ENCODE measurements at regions not wholly inside any gene's neighbourhood (a gene's known extent, or its start where the extent isn't known, plus 50 kb on each side); places are given as distances from the start of the nearest gene placed in this dataset.

GRCh38 chr10:1852841-1853240 lies 115.5 kb upstream of the ADARB2 start (continued):
- TF ChIP-seq ETS1 (IDR thresholded peaks at IDR 0.05) (no peak), CREB1 (CRISPR knock-in tag; IDR thresholded peaks at IDR 0.05; ENCODE audit: low read depth) (no peak)

DNA sequence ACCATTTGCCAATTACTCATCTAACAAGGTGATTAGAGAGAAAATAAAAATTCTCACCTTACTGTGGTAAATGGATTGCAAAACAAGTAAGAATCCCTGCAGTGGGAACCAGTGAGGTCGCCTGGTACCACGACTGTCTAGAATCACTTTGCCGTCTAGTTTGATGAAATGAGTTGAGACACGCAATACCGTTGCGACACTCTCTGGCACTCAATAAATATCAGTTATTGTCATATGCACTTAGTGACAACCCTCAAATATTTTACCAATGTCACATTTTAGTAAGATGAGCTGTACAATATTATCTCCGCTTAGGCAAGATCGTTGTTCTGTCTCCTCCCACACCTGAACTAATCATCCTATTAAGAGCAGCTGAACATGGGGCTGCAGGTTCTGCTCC lies 114.4 kb upstream of the ADARB2 start:
- Histone ChIP-seq H2AFZ (no peak overlapping the region), H3K4me1 (ENCODE audit: insufficient read depth) (no peaks in the 10 kb centered on the region), H3K9me2 (ENCODE audit: insufficient read depth) (no peaks in the 10 kb centered on the region), H3K36me3 (ENCODE audit: insufficient read depth) (no peaks in the 10 kb centered on the region), H3K27ac (ENCODE audit: low read depth) (no peak overlapping the region), H3K4me2 (no peak overlapping the region), H4K20me1 (replicated peaks; ENCODE audit: insufficient read depth) (no peaks in the 10 kb centered on the region), H3K79me2 (replicated peaks; ENCODE audit: insufficient read depth) (no peaks in the 10 kb centered on the region), H3F3A (replicated peaks; ENCODE audit: low read depth) (no peaks in the 10 kb centered on the region), H3K27me3 (ENCODE audit: insufficient read depth) (no peaks in the 10 kb centered on the region), H3K4me3 (no peak overlapping the region)
- Mint-ChIP-seq H3K4me3 (no peak overlapping the region), H3K9me3 (no peaks in the 10 kb centered on the region), H3K27ac (no peak overlapping the region), H3K27me3 (ENCODE audit: insufficient read depth, low read depth, poor library complexity) (no peaks in the 10 kb centered on the region), H3K36me3 (ENCODE audit: low read depth) (no peaks in the 10 kb centered on the region), H3K4me1 (no peaks in the 10 kb centered on the region)
- TF ChIP-seq, protein P1, sequence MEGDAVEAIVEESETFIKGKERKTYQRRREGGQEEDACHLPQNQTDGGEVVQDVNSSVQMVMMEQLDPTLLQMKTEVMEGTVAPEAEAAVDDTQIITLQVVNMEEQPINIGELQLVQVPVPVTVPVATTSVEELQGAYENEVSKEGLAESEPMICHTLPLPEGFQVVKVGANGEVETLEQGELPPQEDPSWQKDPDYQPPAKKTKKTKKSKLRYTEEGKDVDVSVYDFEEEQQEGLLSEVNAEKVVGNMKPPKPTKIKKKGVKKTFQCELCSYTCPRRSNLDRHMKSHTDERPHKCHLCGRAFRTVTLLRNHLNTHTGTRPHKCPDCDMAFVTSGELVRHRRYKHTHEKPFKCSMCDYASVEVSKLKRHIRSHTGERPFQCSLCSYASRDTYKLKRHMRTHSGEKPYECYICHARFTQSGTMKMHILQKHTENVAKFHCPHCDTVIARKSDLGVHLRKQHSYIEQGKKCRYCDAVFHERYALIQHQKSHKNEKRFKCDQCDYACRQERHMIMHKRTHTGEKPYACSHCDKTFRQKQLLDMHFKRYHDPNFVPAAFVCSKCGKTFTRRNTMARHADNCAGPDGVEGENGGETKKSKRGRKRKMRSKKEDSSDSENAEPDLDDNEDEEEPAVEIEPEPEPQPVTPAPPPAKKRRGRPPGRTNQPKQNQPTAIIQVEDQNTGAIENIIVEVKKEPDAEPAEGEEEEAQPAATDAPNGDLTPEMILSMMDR (conservative IDR thresholded peaks at IDR 0.05; ENCODE audit: low read depth in 2 of 2), result no peak
- TF ChIP-seq JUNB (IDR thresholded peaks at IDR 0.05; ENCODE audit: unreplicated experiment), result no peak
- no peak for TF ChIP-seq POLR2AphosphoS5 (IDR thresholded peaks at IDR 0.05; ENCODE audit: low read depth)
- no peak for DNase-seq (ENCODE audit: low spot score)
- no peak for ATAC-seq

DNA sequence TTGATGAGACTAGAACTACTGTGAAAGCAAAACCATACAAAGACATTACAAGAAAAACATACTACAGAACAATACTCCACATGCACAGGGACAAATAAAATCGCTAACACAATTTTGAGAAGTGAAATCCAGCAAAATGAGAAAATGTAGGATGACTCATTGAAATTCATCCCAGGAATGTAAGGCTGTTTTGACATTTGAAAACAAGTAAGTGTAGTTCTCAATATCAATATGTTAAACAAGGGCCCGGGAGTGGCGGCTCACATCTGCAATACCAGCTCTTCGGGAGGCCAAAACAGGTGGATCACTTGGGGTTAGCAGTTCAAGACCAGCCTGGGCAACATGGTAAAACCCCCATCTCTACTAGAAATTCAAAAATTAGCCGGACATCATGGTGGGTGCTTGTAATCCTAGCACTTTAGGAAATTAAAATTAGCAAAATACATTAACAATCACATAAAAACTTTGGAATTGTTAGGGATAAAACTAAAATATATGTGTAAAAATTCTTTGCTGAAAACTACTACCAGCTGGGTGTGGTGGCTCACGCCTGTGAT lies 113.7 kb upstream of the ADARB2 start:
- no peaks in the 10 kb centered on the region for H3K36me3 Mint-ChIP-seq (ENCODE audit: low read depth)
- no peak overlapping the region for H3K4me3 ChIP-seq
- no peaks in the 10 kb centered on the region for H4K20me1 ChIP-seq (replicated peaks; ENCODE audit: insufficient read depth)
- no peak overlapping the region for H3K4me2 ChIP-seq
- no peaks in the 10 kb centered on the region for H3K4me1 Mint-ChIP-seq
- no peak overlapping the region for H3K4me3 Mint-ChIP-seq
- H3F3A ChIP-seq (replicated peaks; ENCODE audit: low read depth), result no peaks in the 10 kb centered on the region
- no peaks in the 10 kb centered on the region for H3K36me3 ChIP-seq (ENCODE audit: insufficient read depth)
- H3K4me1 ChIP-seq (ENCODE audit: insufficient read depth), result no peaks in the 10 kb centered on the region
- no peak overlapping the region for H3K27ac ChIP-seq (ENCODE audit: low read depth)
- H2AFZ ChIP-seq, result no peak overlapping the region
- no peak for DNase-seq (ENCODE audit: low spot score)
- H3K9me2 ChIP-seq (ENCODE audit: insufficient read depth), result no peaks in the 10 kb centered on the region
- ATAC-seq, result no peak
- no peaks in the 10 kb centered on the region for H3K9me3 Mint-ChIP-seq
- no peaks in the 10 kb centered on the region for H3K27me3 Mint-ChIP-seq (ENCODE audit: insufficient read depth, low read depth, poor library complexity)
- H3K27ac Mint-ChIP-seq, result no peak overlapping the region; the same call in 1 of the 2 replicates
- no peaks in the 10 kb centered on the region for H3K79me2 ChIP-seq (replicated peaks; ENCODE audit: insufficient read depth)
- H3K27me3 ChIP-seq (ENCODE audit: insufficient read depth), result no peaks in the 10 kb centered on the region
- TF ChIP-seq CREB1 (CRISPR knock-in tag; IDR thresholded peaks at IDR 0.05; ENCODE audit: low read depth) (no peak), EZH2 (IDR thresholded peaks at IDR 0.05; ENCODE audit: low read depth, unreplicated experiment) (no peak), POLR2AphosphoS5 (IDR thresholded peaks at IDR 0.05; ENCODE audit: low read depth) (no peak), ZNF331 (CRISPR knock-in tag; IDR thresholded peaks at IDR 0.05; ENCODE audit: low read depth) (no peak), ETS1 (IDR thresholded peaks at IDR 0.05) (no peak), ZNF114 (CRISPR knock-in tag; IDR thresholded peaks at IDR 0.05) (no peak), JUNB (IDR thresholded peaks at IDR 0.05; ENCODE audit: unreplicated experiment) (no peak), STAT1 (IDR thresholded peaks at IDR 0.05; ENCODE audit: unreplicated experiment) (no peak), NANOG (IDR thresholded peaks at IDR 0.05; ENCODE audit: borderline replicate concordance) (no peak), REST (IDR thresholded peaks at IDR 0.05; ENCODE audit: unreplicated experiment) (no peak)
